ENCODE measurements at regions not wholly inside any gene's neighbourhood (a gene's known extent, or its start where the extent isn't known, plus 50 kb on each side); places are given as distances from the start of the nearest gene placed in this dataset.
"Not testable (repeated sequence)": the region's sequence is repeated elsewhere in the genome, so short reads cannot be mapped to it uniquely, and the experiment has no call there.

DNA sequence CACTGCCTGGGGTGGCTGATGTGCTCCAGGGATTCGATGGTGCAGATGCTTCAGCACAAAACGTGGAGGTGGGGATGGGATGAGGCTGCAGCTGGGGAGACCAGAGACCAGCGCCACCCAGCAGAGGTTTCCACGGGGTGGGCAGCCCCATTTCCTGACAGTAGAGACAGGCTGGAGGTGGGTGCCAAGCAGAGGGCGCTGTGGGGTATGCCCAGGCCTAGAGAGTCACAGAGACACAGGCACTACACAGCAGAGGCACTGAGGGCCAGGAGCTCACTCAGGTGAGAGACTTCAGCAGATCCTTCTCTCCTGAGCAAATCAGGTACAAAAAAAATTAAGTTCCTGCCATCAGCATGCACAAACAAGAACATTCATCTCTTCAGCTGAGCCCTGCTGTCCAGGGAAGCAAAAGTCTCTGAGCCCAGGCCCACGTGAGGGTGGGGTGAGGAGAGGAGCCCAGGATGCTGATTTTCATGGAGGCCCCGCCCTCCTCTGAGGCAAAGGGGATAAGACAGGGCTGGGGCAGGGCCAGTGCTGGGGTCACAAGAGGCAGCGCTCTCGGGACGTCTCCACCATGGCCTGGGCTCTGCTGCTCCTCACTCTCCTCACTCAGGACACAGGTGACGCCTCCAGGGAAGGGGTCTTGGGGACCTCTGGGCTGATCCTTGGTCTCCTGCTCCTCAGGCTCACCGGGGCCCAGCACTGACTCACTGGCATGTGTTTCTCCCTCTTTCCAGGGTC lies 53.1 kb downstream of the GGTLC2 start:
- Mint-ChIP-seq H3K4me1 (ENCODE audit: low read depth) (no peaks in the 10 kb centered on the region), H3K27me3 (ENCODE audit: low read depth) (no peaks in the 10 kb centered on the region), H3K4me3 (no peak overlapping the region), H3K9me3 (no peaks in the 10 kb centered on the region), H3K36me3 (ENCODE audit: insufficient read depth in 2 of 2) (no peaks in the 10 kb centered on the region), H3K27ac (no peak overlapping the region)
- DNase-seq (no peak), ATAC-seq (replicated peaks in 1 of 2) (no peak)

DNA sequence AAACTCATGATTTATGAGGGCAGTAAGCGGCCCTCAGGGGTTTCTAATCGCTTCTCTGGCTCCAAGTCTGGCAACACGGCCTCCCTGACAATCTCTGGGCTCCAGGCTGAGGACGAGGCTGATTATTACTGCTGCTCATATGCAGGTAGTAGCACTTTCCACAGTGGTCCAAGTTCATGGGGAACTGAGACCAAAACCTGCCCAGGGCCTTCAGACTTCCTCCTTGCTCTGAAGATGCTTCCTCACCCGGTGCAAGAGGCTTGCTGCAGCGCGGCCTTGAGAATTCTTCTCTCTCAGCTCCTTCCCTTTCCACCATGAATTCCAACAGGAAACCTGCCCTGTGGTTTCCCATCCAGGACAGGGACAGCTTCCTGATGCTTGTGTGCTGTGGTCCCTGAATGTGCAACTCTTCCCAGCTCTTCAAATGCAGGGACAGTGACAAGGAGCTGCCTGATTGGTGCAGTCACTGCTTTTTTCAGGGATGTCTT lies 53.9 kb downstream of the GGTLC2 start:
- Mint-ChIP-seq H3K36me3 (ENCODE audit: insufficient read depth in 2 of 2) (no peaks in the 10 kb centered on the region), H3K27ac (no peak overlapping the region), H3K9me3 (no peaks in the 10 kb centered on the region), H3K4me3 (no peak overlapping the region), H3K27me3 (ENCODE audit: low read depth) (no peaks in the 10 kb centered on the region), H3K4me1 (ENCODE audit: low read depth) (no peaks in the 10 kb centered on the region)
- no peak for DNase-seq
- ATAC-seq (replicated peaks in 1 of 2), result no peak

DNA sequence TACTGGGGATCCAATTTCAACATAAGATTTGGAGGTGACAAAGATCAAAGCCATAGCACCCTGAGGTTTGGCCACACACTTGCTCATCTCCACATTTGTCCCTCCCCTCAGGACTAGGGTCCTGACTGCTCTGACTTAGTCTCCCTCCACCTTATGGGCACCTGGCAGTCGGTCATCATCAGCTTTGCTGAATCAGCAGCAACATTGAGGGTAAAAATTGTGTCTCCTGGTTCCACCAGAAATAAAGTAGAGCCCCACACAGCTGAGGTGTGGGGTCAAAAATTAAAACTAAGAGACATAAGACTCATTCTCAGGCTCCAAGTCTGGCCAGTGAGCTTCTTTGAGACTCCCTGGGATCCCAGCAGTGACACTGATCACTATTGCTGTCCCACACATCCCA lies 56.2 kb downstream of the GGTLC2 start:
- no peaks in the 10 kb centered on the region for H3K36me3 Mint-ChIP-seq (ENCODE audit: insufficient read depth in 2 of 2)
- no peaks in the 10 kb centered on the region for H3K4me1 Mint-ChIP-seq (ENCODE audit: low read depth)
- no peak overlapping the region for H3K4me3 Mint-ChIP-seq
- H3K27me3 Mint-ChIP-seq (ENCODE audit: low read depth), result no peaks in the 10 kb centered on the region
- no peak overlapping the region for H3K27ac Mint-ChIP-seq
- no peak for ATAC-seq (replicated peaks in 1 of 2)
- H3K9me3 Mint-ChIP-seq, result no peaks in the 10 kb centered on the region
- DNase-seq, result no peak

DNA sequence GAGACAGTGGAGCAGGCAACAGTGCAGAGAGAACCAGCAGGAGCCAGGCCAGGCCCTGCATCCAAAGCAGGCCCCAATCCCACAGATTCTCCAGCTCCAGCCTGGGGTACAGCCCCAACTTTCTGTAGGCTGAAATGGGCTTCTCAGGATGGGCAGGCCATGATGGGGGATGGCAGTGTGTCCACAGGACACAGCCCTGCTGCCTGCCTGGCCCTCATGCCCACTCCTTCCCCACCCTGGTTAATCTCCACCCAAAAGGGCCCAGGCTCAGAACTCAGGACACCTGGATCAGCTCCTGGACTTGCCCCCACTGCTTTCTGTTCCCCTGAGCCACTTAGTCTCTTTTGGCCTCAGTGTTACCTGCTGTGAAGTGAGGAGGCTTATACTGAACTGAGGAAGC lies 57.1 kb downstream of the GGTLC2 start:
- ATAC-seq (replicated peaks in 1 of 2); H3K4me3 Mint-ChIP-seq; H3K9me3 Mint-ChIP-seq; H3K27ac Mint-ChIP-seq; H3K36me3 Mint-ChIP-seq (ENCODE audit: insufficient read depth in 2 of 2); H3K4me1 Mint-ChIP-seq (ENCODE audit: low read depth); H3K27me3 Mint-ChIP-seq (ENCODE audit: low read depth); DNase-seq: not testable (repeated sequence)

DNA sequence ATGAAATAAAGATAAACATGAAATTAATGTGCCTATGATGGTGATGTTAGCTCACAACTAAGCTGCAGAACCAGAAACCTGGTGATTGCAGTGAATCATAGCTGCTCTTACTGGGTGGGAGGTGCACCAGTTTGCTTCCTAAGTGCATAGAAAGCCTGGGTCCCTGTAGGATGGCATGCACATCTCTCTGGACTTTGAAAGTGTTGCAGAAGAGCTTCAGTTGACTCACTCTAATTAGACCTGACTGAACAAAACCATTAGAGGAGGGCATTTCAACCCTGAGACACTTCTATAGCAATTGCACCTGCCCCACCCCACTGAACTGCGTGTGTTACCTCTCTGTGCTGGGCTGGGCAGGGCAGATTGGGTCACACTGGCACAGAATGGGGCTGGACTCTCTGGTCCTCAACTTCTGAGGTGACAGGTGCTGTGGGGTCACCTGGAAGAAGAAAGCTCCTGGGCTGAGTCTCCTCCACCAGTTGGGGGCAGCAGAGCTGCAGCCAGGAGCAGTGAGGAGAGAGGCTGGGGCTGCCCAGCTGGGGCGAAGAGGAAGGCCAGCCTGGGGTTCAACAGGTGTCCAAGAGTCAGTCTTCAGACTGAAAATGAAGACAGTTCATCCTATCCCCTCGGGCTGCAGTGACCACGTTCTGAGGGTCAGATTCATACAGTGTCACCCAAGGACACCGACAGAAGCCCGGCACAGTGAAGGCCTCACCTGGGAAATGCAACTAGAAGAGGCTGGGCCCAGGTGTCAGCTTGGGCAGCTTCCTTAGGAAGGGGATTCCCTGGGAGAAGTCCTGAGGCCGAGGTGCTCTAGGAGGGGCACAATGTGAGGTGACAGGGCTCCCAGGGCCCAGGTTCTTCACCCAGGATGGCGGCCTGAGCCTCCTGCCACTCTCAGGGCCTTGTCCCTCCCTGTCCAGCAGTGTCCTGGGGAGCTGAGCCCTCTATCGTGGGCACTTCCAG lies 58.1 kb downstream of the GGTLC2 start:
- Mint-ChIP-seq H3K27ac (no peak overlapping the region), H3K36me3 (ENCODE audit: insufficient read depth in 2 of 2) (no peaks in the 10 kb centered on the region), H3K9me3 (no peaks in the 10 kb centered on the region), H3K4me1 (ENCODE audit: low read depth) (no peaks in the 10 kb centered on the region), H3K27me3 (ENCODE audit: low read depth) (no peaks in the 10 kb centered on the region), H3K4me3 (no peak overlapping the region)
- no peak for DNase-seq
- no peak for ATAC-seq (replicated peaks in 1 of 2)

DNA sequence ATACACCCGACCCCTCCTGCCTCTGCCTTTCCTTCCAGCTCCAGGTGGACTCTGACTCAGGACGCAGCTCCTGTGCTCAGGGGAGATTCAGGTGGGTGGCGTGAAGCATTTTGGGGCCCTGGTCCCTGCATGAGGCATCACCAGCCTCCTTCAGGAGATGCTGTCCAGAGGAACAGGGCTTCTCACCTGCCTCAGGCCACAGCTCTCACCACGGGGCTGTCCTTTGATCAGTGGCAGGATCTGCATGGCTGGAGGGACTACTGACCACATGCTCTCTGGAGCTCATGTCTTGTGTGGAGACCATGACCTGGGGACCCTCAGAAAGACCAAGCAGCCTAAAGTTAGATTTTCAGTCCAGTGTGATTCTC lies 58.8 kb downstream of the GGTLC2 start:
- Mint-ChIP-seq H3K4me1 (ENCODE audit: low read depth) (no peaks in the 10 kb centered on the region), H3K36me3 (ENCODE audit: insufficient read depth in 2 of 2) (no peaks in the 10 kb centered on the region), H3K9me3 (no peaks in the 10 kb centered on the region), H3K4me3 (no peak overlapping the region), H3K27ac (no peak overlapping the region), H3K27me3 (ENCODE audit: low read depth) (no peaks in the 10 kb centered on the region)
- no peak for DNase-seq
- no peak for ATAC-seq (replicated peaks in 1 of 2)

DNA sequence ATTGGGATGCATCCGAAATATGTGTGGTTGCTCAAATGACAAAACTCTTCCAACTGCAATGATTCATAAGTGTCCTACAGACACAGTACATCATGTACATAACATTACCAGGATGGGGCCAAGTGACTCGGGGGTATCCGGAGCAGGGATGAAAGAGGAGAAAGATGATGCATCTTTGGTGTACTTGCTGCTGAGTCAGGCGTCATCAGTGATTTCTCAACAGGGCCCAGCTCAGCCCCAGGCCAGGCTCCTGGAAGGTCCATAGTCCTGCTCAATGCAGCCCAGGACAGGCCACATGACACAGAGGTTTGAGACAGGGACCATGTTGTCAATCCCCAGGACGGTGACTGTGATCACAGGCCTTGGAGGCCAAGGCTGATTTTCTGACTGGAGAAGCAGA lies 59.3 kb downstream of the GGTLC2 start:
- H3K27me3 Mint-ChIP-seq (ENCODE audit: low read depth), result no peaks in the 10 kb centered on the region
- H3K36me3 Mint-ChIP-seq (ENCODE audit: insufficient read depth in 2 of 2), result no peaks in the 10 kb centered on the region
- no peak overlapping the region for H3K4me3 Mint-ChIP-seq
- H3K27ac Mint-ChIP-seq, result no peak overlapping the region
- H3K4me1 Mint-ChIP-seq (ENCODE audit: low read depth), result no peaks in the 10 kb centered on the region
- H3K9me3 Mint-ChIP-seq, result no peaks in the 10 kb centered on the region
- no peak for DNase-seq
- peak in 1 of 2 donors; percentile 73 for ATAC-seq (replicated peaks in 1 of 2)

DNA sequence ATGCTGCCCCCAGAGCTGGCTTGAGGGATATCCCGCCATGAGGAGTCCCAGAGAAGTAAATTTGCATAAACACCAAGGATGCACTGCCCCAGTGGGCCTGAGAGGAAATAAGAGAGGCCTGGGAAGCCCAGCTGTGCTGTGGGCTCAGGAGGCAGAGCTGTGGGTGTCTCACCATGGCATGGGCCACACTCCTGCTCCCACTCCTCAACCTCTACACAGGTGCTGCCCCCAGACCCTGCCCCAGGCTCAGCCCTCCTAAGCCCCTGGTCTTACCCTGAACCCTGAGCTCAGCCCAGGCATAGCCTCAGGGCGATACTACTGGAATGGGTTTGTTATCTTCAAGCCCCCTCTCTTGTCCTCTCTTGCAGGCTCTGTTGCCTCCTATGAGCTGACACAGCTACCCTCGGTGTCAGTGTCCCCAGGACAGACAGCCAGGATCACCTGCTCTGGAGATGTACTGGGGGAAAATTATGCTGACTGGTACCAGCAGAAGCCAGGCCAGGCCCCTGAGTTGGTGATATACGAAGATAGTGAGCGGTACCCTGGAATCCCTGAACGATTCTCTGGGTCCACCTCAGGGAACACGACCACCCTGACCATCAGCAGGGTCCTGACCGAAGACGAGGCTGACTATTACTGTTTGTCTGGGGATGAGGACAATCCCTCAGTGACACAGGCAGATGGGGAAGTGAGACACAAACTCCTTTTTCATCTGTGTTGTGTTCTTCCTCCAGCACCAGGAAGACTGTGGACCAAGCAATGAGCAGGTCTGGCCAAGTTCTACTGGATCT lies 59.9 kb downstream of the GGTLC2 start:
- Mint-ChIP-seq H3K36me3 (ENCODE audit: insufficient read depth in 2 of 2) (no peaks in the 10 kb centered on the region), H3K9me3 (no peaks in the 10 kb centered on the region), H3K27ac (no peak overlapping the region), H3K4me1 (ENCODE audit: low read depth) (no peaks in the 10 kb centered on the region), H3K27me3 (ENCODE audit: low read depth) (no peaks in the 10 kb centered on the region), H3K4me3 (no peak overlapping the region)
- ATAC-seq (replicated peaks in 1 of 2), result no peak
- DNase-seq, result no peak

DNA sequence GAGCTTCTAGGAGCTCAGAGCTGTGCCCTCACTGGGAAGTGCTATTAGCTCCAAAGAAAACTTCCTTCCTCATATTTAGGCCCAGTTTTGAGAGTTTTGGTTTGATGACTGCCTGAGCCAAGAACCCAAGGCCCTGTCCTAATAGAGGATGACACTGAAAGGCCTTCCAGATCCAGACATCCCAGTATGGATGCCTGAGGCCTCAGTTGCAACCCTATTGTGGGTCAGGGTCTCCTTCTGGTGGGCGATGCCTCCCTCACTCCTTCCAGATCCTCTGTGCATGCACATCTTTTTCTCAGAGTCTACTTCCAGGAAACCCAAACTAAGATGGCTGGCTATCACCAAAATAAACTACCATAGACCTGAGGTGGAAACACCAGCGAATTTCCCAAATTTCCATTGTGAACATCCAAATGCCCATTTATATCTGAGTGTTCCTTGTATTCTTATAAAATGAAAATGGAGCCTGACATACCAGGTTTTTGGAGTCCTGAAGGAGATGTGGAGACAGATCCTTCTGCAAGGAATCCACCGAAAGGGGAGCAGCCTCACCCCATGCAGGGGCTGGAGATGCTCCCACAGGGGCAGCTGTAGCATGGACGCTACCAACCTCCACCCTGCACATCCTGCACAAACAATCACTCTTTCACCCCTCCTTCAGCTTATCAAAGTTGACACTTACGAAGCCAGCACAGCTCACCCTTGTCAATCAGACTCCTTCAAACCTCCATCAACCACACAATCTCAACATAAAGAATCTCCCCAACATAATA lies 61.1 kb downstream of the GGTLC2 start:
- H3K36me3 Mint-ChIP-seq (ENCODE audit: insufficient read depth in 2 of 2), result no peaks in the 10 kb centered on the region
- H3K27ac Mint-ChIP-seq, result no peak overlapping the region
- no peaks in the 10 kb centered on the region for H3K9me3 Mint-ChIP-seq
- no peaks in the 10 kb centered on the region for H3K4me1 Mint-ChIP-seq (ENCODE audit: low read depth)
- DNase-seq, result no peak
- ATAC-seq (replicated peaks in 1 of 2), result no peak
- H3K27me3 Mint-ChIP-seq (ENCODE audit: low read depth), result no peaks in the 10 kb centered on the region
- no peak overlapping the region for H3K4me3 Mint-ChIP-seq

DNA sequence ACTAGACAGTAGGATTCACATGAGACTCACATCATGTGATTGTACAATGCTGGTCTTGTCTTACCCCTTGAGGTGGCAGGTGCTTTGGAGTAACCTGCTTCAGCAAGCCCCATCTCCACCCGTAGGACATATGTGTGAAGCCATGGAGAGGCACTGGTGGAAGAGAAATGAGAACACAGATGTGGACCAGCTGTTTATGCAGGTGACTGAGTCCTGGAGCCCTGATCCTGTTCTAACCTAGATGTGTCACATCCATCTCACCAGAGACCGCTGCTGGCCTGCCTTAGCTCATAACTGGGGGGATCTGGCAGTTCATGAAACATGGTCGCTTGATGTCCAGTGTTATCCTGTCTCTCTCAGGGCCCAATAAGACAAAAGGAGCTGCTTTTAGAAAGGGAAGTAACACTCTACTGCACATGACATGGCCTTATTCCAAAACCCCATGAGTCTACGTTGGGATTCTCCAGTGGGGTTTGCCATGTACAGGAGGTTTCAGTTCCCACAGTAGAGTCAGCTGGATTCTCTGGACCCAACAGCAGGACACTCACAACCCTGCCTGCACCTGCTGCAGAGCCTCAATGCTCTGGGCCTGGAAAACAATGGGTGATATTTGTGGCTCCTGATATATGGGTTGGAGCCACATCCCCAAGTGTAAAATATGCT lies 62.0 kb downstream of the GGTLC2 start:
- H3K27me3 Mint-ChIP-seq (ENCODE audit: low read depth), result no peaks in the 10 kb centered on the region
- no peaks in the 10 kb centered on the region for H3K36me3 Mint-ChIP-seq (ENCODE audit: insufficient read depth in 2 of 2)
- DNase-seq, result no peak
- H3K27ac Mint-ChIP-seq, result no peak overlapping the region
- no peaks in the 10 kb centered on the region for H3K9me3 Mint-ChIP-seq
- no peak overlapping the region for H3K4me3 Mint-ChIP-seq
- no peak for ATAC-seq (replicated peaks in 1 of 2)
- no peaks in the 10 kb centered on the region for H3K4me1 Mint-ChIP-seq (ENCODE audit: low read depth)

DNA sequence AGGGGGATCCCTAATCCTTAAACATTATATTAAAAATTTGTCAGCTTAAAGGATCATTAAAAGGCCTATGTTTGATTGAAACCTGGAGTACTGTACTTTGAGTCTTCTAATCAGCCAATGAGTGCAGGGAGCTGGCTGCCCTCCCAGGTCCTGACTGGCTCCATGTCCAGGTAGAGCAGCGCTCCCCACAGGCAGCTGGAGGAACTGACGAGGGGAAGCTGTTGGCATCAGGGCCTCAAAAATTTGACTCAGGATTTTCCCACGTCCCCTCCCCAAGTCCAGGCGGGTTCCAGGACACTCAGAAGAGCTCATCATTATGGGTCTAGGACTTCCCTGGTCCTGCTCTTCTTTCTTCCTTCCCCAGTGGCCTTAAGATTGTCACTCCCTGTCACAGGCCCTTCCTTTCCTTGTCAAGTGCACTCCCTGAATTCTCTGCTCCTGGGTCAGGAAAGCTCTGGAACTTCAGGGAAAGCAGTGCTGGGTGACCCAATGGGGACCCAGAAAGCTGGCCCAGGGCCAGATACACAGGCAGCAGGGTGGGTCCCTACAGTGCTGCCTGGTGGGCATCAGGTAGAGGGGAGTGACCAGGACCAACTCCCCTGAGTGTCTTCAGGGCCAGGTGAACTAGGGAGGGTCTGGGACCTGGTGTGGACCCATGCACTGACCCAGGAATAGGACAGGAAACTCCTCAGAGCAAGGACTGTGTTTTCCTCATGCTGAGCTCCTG lies 65.5 kb downstream of the GGTLC2 start:
- ATAC-seq (replicated peaks in 1 of 2) (no peak), DNase-seq (peak in 1 of 2 donors; percentile 15)
- H3K27ac Mint-ChIP-seq, result no peak overlapping the region
- H3K36me3 Mint-ChIP-seq (ENCODE audit: insufficient read depth in 2 of 2), result no peaks in the 10 kb centered on the region
- H3K27me3 Mint-ChIP-seq (ENCODE audit: low read depth), result no peaks in the 10 kb centered on the region
- no peak overlapping the region for H3K4me3 Mint-ChIP-seq
- H3K9me3 Mint-ChIP-seq, result no peaks in the 10 kb centered on the region
- H3K4me1 Mint-ChIP-seq (ENCODE audit: low read depth), result no peaks in the 10 kb centered on the region

All from activated T-cell treated with anti-CD3 and anti-CD28 coated beads, Interleukin-2, amount 50 U/mL, for 72 hours (primary cell).